T-helper 17 cell (primary cell): ENCODE measurements at regions not wholly inside any gene's neighbourhood (a gene's known extent, or its start where the extent isn't known, plus 50 kb on each side); places are given as distances from the start of the nearest gene placed in this dataset.
"Not testable (repeated sequence)": the region's sequence is repeated elsewhere in the genome, so short reads cannot be mapped to it uniquely, and the experiment has no call there.

Experiments
- ATAC-seq: fragments of 150-1000 bp; cut with Tn5 transposase; 2 replicates; pipeline ENCODE4 v1.10.0; 2021; ENCODE audit warnings: mild to moderate bottlenecking, moderate library complexity
- DNase-seq, 3 donors: peaks; one replicate each; pipeline versions ENCODE4 v3.0.0 to v3.0.0-alpha.2; 2020 to 2021
- H3K9me3 ChIP-seq: one replicate; pipeline ENCODE4 v1.7.0; 2013; ENCODE audit warnings: low read length, mild to moderate bottlenecking; ENCODE audit not compliant: control insufficient read depth, poor library complexity, severe bottlenecking
- H3K27ac Mint-ChIP-seq: one replicate; pipeline ENCODE4 v1.8.0; 2022; ENCODE audit warnings: mild to moderate bottlenecking, moderate library complexity, mixed read lengths
- H3K27me3 Mint-ChIP-seq: one replicate; pipeline ENCODE4 v1.8.0; 2022; ENCODE audit warnings: mixed read lengths
- H3K36me3 Mint-ChIP-seq: one replicate; pipeline ENCODE4 v1.8.0; 2022; ENCODE audit warnings: low read depth, mixed read lengths
- H3K4me1 Mint-ChIP-seq: one replicate; pipeline ENCODE4 v1.8.0; 2022; ENCODE audit warnings: mild to moderate bottlenecking, mixed read lengths
- H3K4me3 Mint-ChIP-seq: one replicate; pipeline ENCODE4 v1.8.0; 2022; ENCODE audit warnings: mild to moderate bottlenecking, moderate library complexity, mixed read lengths

DNA sequence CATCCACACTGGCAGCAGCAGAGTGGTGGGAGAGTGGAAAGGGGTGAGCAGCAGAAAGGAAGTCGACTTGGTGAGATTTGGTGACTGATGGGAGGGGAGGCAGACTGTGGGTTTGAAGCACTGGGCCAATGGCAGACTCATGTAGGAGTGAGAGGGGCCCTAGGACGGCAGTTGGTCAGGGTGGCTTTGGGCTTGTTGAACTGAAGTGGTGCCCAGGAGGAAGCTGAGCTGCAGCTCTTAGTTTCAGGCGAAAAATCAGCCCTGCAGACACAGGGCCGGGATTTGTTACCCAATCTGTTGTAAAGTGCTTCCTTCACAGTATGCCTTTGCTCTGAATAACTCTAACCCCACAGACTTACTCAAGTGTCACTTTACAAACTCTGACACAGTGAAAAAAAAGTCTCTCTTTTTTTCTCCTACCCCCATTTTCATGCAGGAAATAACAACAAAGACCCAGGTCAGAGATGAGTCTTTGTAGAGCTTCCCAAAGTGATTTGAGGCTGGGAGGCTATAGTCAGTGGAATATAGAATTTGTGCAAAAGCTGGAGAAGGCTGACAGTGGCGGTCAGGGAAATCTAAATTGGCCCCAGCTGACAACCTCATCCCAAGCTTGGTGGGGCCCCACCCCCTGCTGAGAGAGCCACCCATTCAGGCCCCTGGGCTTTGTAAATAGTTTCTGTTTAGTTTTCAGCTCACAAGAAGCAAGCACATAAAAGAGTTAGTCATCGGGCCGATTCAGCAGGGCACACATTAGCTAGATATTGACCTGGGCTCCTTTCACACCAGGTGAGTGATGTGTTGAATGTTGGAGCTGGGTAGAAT, 226.9 kb downstream of the VAPA start:
- H3K9me3 ChIP-seq, result no peaks in the 10 kb centered on the region
- ATAC-seq, result no peak
- H3K36me3 Mint-ChIP-seq, result no peaks in the 10 kb centered on the region
- no peak overlapping the region for H3K27ac Mint-ChIP-seq
- no peaks in the 10 kb centered on the region for H3K4me1 Mint-ChIP-seq
- H3K27me3 Mint-ChIP-seq, result peaks cover 18% of the 10 kb centered on the region
- no peak for DNase-seq
- no peak overlapping the region for H3K4me3 Mint-ChIP-seq

DNA sequence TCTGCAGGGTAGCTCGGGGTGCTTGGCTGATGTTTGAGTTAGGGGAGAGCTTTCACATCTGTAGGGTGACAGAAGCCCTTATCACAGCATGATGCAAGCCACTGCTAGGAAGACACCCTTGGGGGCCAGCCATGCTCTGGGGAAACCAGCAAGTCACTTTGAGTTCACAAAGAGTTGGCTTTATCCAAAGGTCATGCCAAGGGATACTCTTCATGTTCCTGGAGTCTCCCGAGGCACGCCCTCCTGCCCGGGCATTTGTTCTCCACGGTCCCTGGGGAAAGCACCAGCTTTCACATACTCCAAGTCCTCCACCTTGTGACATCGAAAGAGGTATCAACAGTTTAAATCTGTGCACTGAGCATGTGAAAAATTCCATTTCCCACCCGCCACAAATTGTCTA, 227.7 kb downstream of the VAPA start:
- no peaks in the 10 kb centered on the region for H3K4me1 Mint-ChIP-seq
- ATAC-seq (no peak), DNase-seq (no peak)
- H3K27me3 Mint-ChIP-seq, result peaks cover 18% of the 10 kb centered on the region
- H3K27ac Mint-ChIP-seq, result no peak overlapping the region
- no peak overlapping the region for H3K4me3 Mint-ChIP-seq
- H3K9me3 ChIP-seq, result no peaks in the 10 kb centered on the region
- H3K36me3 Mint-ChIP-seq, result no peaks in the 10 kb centered on the region

DNA sequence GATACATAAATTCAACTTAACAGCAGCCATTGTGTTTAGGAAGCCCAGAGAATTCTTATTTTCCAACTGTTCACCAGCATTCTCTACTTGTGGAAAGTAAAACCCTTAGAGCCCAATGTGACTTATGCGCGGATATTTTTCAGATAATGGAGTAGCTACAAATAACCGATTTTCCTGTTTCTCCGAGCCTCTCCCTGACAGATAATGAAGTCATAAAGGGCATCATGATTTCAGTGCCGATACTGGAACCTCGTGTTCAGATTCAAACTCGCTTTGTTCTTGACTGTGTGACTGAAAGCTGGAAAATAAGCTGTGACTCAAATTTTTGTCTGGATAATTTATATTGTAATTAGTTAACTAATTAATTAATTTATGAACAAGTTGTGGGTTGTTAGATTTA, 228.2 kb downstream of the VAPA start:
- Mint-ChIP-seq H3K36me3 (no peaks in the 10 kb centered on the region), H3K27ac (no peak overlapping the region), H3K4me3 (no peak overlapping the region), H3K4me1 (no peaks in the 10 kb centered on the region), H3K27me3 (peaks cover 18% of the 10 kb centered on the region)
- no peak for ATAC-seq
- DNase-seq, result no peak
- H3K9me3 ChIP-seq, result no peaks in the 10 kb centered on the region

DNA sequence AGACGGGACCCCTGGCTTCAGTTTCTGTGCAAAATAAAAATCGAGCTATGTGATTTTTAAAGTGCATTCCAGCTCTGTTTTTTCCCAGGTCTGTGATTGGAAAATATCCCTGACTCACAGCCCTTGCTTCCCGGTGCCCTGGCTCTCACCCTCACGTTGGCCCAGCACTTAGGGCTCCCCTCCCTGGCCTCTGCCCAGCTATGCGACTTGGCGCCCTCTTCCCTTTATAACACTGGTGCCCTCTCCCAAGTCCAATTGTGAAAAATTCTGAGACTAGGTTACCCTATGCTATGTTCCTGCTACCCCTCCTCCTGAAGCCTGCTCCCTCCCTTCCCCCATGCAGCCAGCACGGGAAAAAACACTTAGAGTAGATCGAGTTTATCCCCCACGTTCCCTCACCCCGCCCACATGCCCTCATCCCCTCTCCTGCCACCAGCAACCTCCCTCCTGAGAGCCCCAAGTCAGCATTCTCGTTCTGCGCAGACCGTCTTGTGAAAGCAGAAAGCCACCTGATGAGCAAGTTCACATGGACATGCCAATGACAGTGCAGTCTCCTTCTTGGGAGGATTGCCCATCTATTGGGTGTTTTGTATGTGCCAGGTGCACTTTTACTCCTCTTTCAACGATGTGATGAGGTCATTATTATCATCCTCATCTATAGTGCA, 228.8 kb downstream of the VAPA start:
- Mint-ChIP-seq H3K4me3 (no peak overlapping the region), H3K36me3 (no peaks in the 10 kb centered on the region), H3K4me1 (no peaks in the 10 kb centered on the region), H3K27me3 (peaks cover 18% of the 10 kb centered on the region), H3K27ac (no peak overlapping the region)
- DNase-seq (no peak), ATAC-seq (no peak)
- H3K9me3 ChIP-seq, result no peaks in the 10 kb centered on the region

DNA sequence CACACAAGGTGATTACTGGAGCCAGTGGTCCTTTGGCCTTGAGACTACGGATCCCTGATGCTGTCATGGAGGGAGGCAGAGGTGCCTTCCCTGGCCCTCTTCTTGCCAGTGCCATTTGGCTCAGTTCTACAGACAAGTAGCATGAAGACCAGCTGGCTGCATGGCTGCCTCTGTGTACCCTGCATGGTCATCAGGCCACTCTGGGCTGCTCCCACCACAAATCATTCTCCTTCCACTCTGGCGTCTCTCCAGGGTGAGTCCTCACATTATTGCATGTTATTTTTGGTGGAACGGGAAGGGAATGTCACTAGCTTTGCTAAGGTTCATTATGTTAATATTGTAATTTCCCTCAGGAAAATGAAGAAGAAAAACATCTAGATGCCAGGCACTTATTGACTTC, 229.8 kb downstream of the VAPA start:
- DNase-seq, result no peak
- H3K4me3 Mint-ChIP-seq, result no peak overlapping the region
- no peaks in the 10 kb centered on the region for H3K4me1 Mint-ChIP-seq
- peaks cover 18% of the 10 kb centered on the region for H3K27me3 Mint-ChIP-seq
- H3K9me3 ChIP-seq, result no peaks in the 10 kb centered on the region
- H3K36me3 Mint-ChIP-seq, result no peaks in the 10 kb centered on the region
- no peak overlapping the region for H3K27ac Mint-ChIP-seq
- no peak for ATAC-seq

DNA sequence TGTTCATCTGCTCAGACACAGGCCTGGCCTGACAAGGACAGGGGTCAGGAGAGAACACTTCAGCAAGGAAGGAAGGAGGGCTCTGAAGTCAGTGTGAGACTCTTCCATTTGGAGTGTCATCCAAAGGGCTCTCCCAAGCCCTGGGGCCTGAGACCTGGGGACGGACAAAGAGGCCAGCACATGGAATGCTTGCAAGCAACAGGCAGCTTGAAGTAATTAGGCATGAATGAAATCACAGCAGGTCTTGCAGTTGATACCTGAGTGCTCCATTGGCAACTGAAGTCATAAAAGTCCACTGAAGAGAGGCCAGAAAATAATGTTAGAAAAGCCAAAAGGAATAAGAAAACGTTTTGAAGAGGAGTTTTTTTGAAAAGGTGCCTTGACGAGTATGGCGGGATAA, 231.7 kb downstream of the VAPA start:
- Mint-ChIP-seq H3K4me3 (no peak overlapping the region), H3K27ac (no peak overlapping the region), H3K27me3 (peaks cover 18% of the 10 kb centered on the region), H3K4me1 (no peaks in the 10 kb centered on the region), H3K36me3 (no peaks in the 10 kb centered on the region)
- DNase-seq (no peak), ATAC-seq (no peak)
- no peaks in the 10 kb centered on the region for H3K9me3 ChIP-seq

DNA sequence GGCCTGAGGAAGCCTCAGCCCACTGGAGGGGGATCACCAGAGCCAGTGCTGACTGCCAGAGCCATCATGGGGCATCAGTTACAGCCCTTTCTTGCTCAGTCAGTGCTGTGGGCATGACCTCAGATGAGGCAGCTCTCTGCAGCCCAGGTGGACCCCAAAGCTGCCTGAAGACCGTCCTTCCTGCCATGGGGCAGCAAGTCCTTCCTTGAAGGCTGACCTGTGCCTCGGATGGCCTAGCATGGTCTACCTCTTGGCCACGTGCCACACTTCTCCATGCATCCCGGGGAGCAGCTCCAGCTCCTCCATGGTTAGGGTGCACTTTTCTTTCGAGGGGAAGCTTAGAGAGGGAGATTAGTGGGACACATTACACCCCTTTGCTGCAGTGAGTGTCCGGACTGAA, 233.4 kb downstream of the VAPA start:
- Mint-ChIP-seq H3K4me3 (no peak overlapping the region), H3K27me3 (peaks cover 7% of the 10 kb centered on the region), H3K36me3 (no peaks in the 10 kb centered on the region), H3K27ac (no peak overlapping the region), H3K4me1 (no peaks in the 10 kb centered on the region)
- DNase-seq (no peak), ATAC-seq (no peak)
- H3K9me3 ChIP-seq, result no peaks in the 10 kb centered on the region

DNA sequence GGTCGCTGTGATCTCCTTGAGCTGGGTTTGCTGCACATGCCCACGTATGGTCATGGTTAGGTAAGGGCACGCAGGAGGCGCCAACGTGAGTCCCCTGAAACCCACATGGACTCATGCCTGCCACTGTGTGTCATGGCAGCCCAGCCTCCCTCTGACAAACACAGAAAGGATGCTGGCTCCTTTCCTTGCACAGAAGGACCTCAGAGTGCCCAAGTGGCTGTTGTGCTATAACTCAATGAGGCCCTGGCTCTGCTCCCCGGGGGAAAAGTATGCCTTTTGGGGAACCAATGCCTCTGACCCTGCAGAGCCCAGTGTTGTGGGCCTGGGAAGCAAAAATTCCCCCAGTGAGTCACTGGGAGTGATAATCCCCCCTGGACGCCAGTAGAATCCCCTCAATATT, 233.9 kb downstream of the VAPA start:
- H3K4me3 Mint-ChIP-seq, result no peak overlapping the region
- no peak overlapping the region for H3K27ac Mint-ChIP-seq
- ATAC-seq (no peak), DNase-seq (no peak)
- H3K27me3 Mint-ChIP-seq, result peaks cover 2% of the 10 kb centered on the region
- no peaks in the 10 kb centered on the region for H3K36me3 Mint-ChIP-seq
- H3K9me3 ChIP-seq, result no peaks in the 10 kb centered on the region
- H3K4me1 Mint-ChIP-seq, result no peaks in the 10 kb centered on the region

DNA sequence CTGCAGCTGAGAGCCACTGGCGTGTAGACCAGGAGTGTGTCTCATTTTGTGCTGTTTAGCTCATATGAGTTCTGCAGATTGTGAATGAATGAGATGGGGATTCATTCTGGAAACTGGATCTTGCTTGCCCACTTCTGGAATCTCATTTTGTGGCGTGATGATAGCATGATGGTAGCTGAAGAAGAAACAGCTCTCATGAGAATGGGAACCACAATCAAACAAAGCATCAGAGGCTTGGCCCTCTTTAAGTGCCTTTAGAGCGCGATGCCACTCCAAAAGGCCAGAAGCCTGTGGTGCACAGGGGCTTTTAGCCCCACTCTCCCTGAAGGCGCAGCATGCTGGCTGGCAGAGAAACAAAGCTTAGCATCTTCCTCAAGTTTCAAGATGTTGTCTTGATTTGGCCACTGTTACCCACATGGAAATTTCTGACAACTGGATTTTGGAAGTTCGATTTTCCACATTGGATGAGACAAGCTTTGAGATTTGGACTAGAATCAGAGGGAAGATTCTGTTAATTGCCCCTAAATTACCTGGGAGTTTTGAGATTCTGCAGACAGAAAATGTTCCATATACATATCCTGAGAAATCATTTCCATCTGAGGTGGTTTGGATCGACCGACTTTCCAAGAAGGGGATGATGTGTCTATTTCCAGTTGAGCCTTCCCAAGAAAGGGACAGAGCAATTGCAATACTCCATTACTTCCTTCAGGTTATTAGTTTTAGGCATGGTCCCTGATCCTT, 234.5 kb downstream of the VAPA start:
- H3K27me3 Mint-ChIP-seq, result no peaks in the 10 kb centered on the region
- no peaks in the 10 kb centered on the region for H3K4me1 Mint-ChIP-seq
- H3K4me3 Mint-ChIP-seq, result no peak overlapping the region
- no peaks in the 10 kb centered on the region for H3K36me3 Mint-ChIP-seq
- DNase-seq (no peak), ATAC-seq (no peak)
- H3K9me3 ChIP-seq, result no peaks in the 10 kb centered on the region
- no peak overlapping the region for H3K27ac Mint-ChIP-seq

DNA sequence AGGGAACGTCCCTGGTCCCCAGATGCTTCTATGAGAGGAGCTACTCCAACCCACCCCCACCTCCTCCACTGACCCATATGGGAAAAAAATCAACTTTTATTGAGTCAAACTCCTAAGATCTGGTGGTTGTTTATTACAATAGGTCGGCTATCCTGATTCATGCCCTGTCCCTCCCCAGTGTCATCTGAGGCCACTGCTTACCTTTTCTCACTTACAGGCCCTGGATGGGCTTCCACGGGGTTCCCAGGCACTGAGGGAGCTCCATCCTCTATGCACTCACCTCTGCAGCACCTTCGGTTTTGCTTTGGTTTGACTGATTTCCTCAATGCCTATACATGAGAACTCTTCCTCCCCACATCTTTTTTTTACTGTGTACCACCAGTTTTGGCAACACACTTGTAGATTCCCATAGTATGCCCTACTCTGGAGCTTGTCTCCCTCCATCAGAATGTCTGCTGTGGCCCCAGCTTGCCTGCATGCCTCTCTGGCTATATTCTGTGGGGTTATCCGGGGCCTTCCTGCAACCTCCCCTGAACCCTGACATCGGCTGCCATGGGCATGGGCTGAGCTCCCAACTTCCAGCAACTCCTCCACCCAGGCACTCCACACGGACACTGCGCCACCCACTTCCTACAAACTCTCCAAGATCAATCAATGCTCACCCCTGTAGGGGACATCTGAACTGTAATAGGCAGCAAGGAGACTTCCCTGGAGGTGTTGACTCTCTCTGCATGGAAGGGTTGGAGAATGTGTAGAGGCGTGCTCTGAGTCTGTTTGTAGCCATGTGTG, 236.1 kb downstream of the VAPA start:
- DNase-seq (no peak), ATAC-seq (no peak)
- Mint-ChIP-seq H3K36me3 (no peaks in the 10 kb centered on the region), H3K4me1 (no peaks in the 10 kb centered on the region), H3K27me3 (no peaks in the 10 kb centered on the region), H3K4me3 (no peak overlapping the region), H3K27ac (no peak overlapping the region)
- no peaks in the 10 kb centered on the region for H3K9me3 ChIP-seq

DNA sequence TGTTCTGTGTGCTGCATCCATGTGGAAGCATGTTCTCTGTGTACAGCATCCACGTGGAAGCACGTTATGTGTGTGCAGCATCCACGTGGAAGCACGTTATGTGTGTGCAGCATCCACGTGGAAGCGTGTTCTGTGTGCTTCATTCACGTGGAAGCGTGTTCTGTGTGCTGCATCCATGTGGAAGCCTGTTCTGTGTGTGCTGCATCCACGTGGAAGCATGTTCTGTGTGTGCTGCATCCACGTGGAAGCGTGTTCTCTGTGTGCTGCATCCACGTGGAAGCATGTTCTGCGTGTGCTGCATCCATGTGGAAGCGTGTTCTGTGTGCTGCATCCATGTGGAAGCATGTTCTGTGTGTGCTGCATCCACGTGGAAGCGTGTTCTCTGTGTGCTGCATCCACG, 236.8 kb downstream of the VAPA start:
- DNase-seq, H3K4me3 Mint-ChIP-seq, H3K36me3 Mint-ChIP-seq, ATAC-seq, H3K4me1 Mint-ChIP-seq, H3K9me3 ChIP-seq, H3K27me3 Mint-ChIP-seq, H3K27ac Mint-ChIP-seq: not testable (repeated sequence)

DNA sequence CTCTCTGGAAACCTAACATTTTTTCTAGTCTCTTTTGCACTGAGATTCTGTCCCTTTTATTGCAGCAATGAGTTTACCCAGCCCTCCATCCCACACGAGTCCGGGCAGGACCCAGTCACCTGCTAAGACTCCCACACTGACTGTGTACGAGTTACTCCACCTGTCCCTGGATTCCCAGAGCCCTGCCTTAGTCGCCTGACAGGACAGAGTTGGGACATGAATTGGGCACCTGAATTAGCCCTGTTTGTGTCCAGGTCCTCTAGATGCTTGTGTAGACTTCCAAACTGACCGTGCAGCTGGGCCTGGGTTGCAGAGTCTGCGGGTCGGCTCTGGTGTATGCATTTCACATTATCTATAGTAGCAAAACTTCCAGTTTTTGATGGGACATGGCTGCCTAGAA, 238.7 kb downstream of the VAPA start:
- H3K36me3 Mint-ChIP-seq, result no peaks in the 10 kb centered on the region
- no peaks in the 10 kb centered on the region for H3K9me3 ChIP-seq
- H3K4me1 Mint-ChIP-seq, result no peaks in the 10 kb centered on the region
- no peak overlapping the region for H3K4me3 Mint-ChIP-seq
- DNase-seq (no peak), ATAC-seq (no peak)
- no peaks in the 10 kb centered on the region for H3K27me3 Mint-ChIP-seq
- H3K27ac Mint-ChIP-seq, result no peak overlapping the region
